ENCODE measurements at regions not wholly inside any gene's neighbourhood (a gene's known extent, or its start where the extent isn't known, plus 50 kb on each side); places are given as distances from the start of the nearest gene placed in this dataset.
"Not testable (repeated sequence)": the region's sequence is repeated elsewhere in the genome, so short reads cannot be mapped to it uniquely, and the experiment has no call there.

DNA sequence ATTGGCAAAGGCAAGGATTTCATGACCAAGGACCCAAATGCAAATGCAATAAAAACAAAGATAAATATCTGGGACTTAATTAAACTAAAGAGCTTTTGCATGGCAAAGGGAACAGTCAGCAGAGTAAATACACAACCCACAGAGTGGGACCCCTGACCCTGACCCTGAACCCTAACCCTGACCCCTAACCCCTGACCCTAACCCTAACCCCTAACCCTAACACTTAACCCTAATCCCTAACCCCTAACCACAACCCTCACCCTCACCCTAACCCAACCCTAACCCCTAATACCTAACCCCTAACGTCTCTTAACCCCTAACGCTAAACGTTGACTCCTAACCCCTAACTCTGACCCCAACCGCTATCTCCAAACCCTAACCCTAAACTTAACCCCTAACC is 673.1 kb upstream of the DEFB115 start:
- not testable (repeated sequence) for H4K20me1 ChIP-seq (ENCODE audit: insufficient read depth, low read length); H3K4me3 ChIP-seq (ENCODE audit: low read depth in 1 of 2, low read length in 2 of 2); H3K79me2 ChIP-seq (ENCODE audit: insufficient read depth, low read length); ATAC-seq (ENCODE audit: insufficient read depth, low read depth); H3K27me3 ChIP-seq (ENCODE audit: insufficient read depth, low read length, poor library complexity); DNase-seq; H3K27ac ChIP-seq (ENCODE audit: low read length); H3K36me3 ChIP-seq (ENCODE audit: insufficient read depth, low read length); H3K4me1 ChIP-seq (ENCODE audit: insufficient read depth, low read length); H3K9me3 ChIP-seq (ENCODE audit: insufficient read depth, low read length, severe bottlenecking); H3K4me2 ChIP-seq (ENCODE audit: insufficient read depth, low read length); H3K9ac ChIP-seq (ENCODE audit: low read depth, low read length); H2AFZ ChIP-seq (ENCODE audit: low read depth, low read length)

DNA sequence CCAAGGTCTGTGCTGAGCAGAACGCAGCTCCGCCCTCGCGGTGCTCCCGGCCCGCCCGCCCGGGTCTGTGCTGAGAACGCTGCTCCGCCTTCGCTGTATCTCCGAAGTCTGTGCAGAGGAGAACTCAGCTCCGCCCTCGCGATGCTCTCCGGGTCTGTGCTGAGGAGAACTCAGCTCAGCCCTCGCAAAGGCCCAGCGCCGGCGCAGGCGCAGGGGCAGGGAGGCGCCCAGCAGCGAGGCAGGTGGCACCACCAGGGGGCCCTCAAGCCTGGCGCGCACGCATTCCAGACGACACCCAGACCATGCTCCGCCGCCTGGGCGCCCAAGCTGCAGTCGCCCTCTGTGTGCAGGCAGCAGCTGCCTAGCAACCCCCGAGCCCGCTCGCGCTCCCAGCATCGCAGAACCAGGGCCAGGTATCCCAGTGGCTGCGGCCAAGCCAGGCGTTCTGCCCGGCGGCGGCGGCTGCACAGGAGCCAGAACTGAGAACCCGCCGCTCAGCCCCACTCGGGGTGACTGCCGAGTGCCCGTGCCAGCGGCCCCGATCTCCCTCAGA is 672.1 kb upstream of the DEFB115 start:
- ATAC-seq (ENCODE audit: insufficient read depth, low read depth); H4K20me1 ChIP-seq (ENCODE audit: insufficient read depth, low read length); DNase-seq; H3K4me1 ChIP-seq (ENCODE audit: insufficient read depth, low read length); H3K4me3 ChIP-seq (ENCODE audit: low read depth in 1 of 2, low read length in 2 of 2); H3K79me2 ChIP-seq (ENCODE audit: insufficient read depth, low read length); H3K36me3 ChIP-seq (ENCODE audit: insufficient read depth, low read length); H3K4me2 ChIP-seq (ENCODE audit: insufficient read depth, low read length); H3K9ac ChIP-seq (ENCODE audit: low read depth, low read length); H3K27me3 ChIP-seq (ENCODE audit: insufficient read depth, low read length, poor library complexity); H2AFZ ChIP-seq (ENCODE audit: low read depth, low read length); H3K27ac ChIP-seq (ENCODE audit: low read length); H3K9me3 ChIP-seq (ENCODE audit: insufficient read depth, low read length, severe bottlenecking): not testable (repeated sequence)

DNA sequence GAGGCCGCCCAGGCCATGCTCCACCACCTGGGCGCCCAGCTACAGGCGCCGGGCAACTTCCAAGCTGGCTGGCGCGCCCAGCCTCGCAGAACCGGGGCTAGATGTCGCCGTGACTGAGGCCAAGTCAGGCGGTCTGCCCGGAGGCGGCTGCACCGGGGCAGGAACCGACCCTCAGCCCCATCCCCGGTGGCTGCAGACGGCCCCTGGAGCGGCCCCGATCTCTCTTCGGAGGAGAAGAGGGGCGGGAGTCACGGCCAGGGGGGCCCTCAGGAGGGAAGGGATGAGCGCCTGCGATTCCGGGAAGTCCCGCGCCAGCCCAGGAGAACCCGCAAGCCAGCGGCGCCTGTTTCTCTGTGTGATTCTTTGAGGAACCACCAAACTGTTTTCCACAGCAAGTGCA is 671.3 kb upstream of the DEFB115 start:
- not testable (repeated sequence) for H3K4me1 ChIP-seq (ENCODE audit: insufficient read depth, low read length); H3K27me3 ChIP-seq (ENCODE audit: insufficient read depth, low read length, poor library complexity); H3K4me3 ChIP-seq (ENCODE audit: low read depth in 1 of 2, low read length in 2 of 2); H3K9ac ChIP-seq (ENCODE audit: low read depth, low read length); H3K27ac ChIP-seq (ENCODE audit: low read length); DNase-seq; H3K36me3 ChIP-seq (ENCODE audit: insufficient read depth, low read length); H3K9me3 ChIP-seq (ENCODE audit: insufficient read depth, low read length, severe bottlenecking); H3K79me2 ChIP-seq (ENCODE audit: insufficient read depth, low read length); ATAC-seq (ENCODE audit: insufficient read depth, low read depth); H2AFZ ChIP-seq (ENCODE audit: low read depth, low read length); H3K4me2 ChIP-seq (ENCODE audit: insufficient read depth, low read length); H4K20me1 ChIP-seq (ENCODE audit: insufficient read depth, low read length)

DNA sequence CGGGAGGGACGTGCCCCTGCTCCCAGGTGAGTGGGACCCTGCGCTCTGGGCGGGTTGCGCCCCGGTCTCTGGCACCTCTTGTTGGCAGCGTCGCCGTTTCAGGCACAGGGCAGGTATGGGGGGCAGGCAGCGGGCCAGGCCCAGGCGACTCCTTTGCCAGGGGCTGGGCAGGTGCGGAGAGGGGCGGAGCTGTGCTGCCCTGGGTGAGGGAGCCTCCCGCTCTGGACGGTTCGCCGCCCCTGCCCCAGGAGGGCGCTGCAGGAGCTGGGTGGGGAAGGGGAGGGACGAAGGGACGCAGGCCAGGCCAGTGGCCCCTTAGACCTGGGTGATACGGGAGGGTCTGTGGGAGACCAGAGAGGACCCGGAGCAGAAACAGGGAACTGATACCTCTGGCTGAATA is 663.9 kb upstream of the DEFB115 start:
- H2AFZ ChIP-seq (ENCODE audit: low read depth, low read length), result no peak overlapping the region
- no peak overlapping the region for H3K4me2 ChIP-seq (ENCODE audit: insufficient read depth, low read length)
- ATAC-seq (ENCODE audit: insufficient read depth, low read depth) (no peak), DNase-seq (no peak)
- no peaks in the 10 kb centered on the region for H3K79me2 ChIP-seq (ENCODE audit: insufficient read depth, low read length)
- no peak overlapping the region for H3K27ac ChIP-seq (ENCODE audit: low read length)
- H3K27me3 ChIP-seq (ENCODE audit: insufficient read depth, low read length, poor library complexity), result no peaks in the 10 kb centered on the region
- no peaks in the 10 kb centered on the region for H3K4me1 ChIP-seq (ENCODE audit: insufficient read depth, low read length)
- no peak overlapping the region for H3K4me3 ChIP-seq (ENCODE audit: low read depth in 1 of 2, low read length in 2 of 2)
- no peak overlapping the region for H3K9ac ChIP-seq (ENCODE audit: low read depth, low read length)
- no peaks in the 10 kb centered on the region for H3K9me3 ChIP-seq (ENCODE audit: insufficient read depth, low read length, severe bottlenecking)
- H3K36me3 ChIP-seq (ENCODE audit: insufficient read depth, low read length), result no peaks in the 10 kb centered on the region
- TF ChIP-seq, protein P1, sequence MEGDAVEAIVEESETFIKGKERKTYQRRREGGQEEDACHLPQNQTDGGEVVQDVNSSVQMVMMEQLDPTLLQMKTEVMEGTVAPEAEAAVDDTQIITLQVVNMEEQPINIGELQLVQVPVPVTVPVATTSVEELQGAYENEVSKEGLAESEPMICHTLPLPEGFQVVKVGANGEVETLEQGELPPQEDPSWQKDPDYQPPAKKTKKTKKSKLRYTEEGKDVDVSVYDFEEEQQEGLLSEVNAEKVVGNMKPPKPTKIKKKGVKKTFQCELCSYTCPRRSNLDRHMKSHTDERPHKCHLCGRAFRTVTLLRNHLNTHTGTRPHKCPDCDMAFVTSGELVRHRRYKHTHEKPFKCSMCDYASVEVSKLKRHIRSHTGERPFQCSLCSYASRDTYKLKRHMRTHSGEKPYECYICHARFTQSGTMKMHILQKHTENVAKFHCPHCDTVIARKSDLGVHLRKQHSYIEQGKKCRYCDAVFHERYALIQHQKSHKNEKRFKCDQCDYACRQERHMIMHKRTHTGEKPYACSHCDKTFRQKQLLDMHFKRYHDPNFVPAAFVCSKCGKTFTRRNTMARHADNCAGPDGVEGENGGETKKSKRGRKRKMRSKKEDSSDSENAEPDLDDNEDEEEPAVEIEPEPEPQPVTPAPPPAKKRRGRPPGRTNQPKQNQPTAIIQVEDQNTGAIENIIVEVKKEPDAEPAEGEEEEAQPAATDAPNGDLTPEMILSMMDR (IDR thresholded peaks at IDR 0.05; ENCODE audit: borderline replicate concordance, extremely low read depth, low read length, poor library complexity, severe bottlenecking), result no peak
- no peak for TF ChIP-seq EZH2 (IDR thresholded peaks at IDR 0.05; ENCODE audit: borderline replicate concordance, low read depth, low read length, severe bottlenecking)
- H4K20me1 ChIP-seq (ENCODE audit: insufficient read depth, low read length), result no peaks in the 10 kb centered on the region

DNA sequence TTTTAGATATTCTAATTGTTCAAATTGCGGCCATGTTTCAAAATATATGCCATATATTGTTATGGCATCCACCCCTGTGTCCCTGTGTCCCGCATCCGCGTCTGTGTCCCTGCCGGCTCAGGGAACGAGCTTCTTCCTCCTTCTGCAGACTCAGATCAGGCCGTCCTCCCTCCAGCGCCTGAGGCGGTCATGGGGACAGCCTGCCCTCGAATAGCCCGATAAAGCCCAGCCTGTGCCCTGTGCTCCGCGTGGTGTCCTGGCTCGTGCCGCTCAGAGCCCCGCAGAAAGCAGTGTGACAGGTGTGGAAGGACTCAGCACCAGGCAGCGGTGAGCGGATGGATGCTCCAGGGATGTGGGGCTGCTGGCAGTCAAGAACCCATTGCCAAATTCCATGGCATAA is 663.4 kb upstream of the DEFB115 start:
- Histone ChIP-seq H4K20me1 (ENCODE audit: insufficient read depth, low read length) (no peaks in the 10 kb centered on the region), H3K27me3 (ENCODE audit: insufficient read depth, low read length, poor library complexity) (no peaks in the 10 kb centered on the region)
- ATAC-seq (ENCODE audit: insufficient read depth, low read depth), result no peak

More for the DNA sequence above, 663.4 kb upstream of the DEFB115 start:
- Histone ChIP-seq H3K4me2 (ENCODE audit: insufficient read depth, low read length) (no peak overlapping the region), H3K27ac (ENCODE audit: low read length) (no peak overlapping the region), H2AFZ (ENCODE audit: low read depth, low read length) (no peak overlapping the region), H3K4me1 (ENCODE audit: insufficient read depth, low read length) (no peaks in the 10 kb centered on the region), H3K4me3 (ENCODE audit: low read depth in 1 of 2, low read length in 2 of 2) (no peak overlapping the region), H3K36me3 (ENCODE audit: insufficient read depth, low read length) (no peaks in the 10 kb centered on the region), H3K9me3 (ENCODE audit: insufficient read depth, low read length, severe bottlenecking) (no peaks in the 10 kb centered on the region), H3K79me2 (ENCODE audit: insufficient read depth, low read length) (no peaks in the 10 kb centered on the region), H3K9ac (ENCODE audit: low read depth, low read length) (no peak overlapping the region)
- no peak for TF ChIP-seq EZH2 (IDR thresholded peaks at IDR 0.05; ENCODE audit: borderline replicate concordance, low read depth, low read length, severe bottlenecking)
- TF ChIP-seq, protein P1 (IDR thresholded peaks at IDR 0.05; ENCODE audit: borderline replicate concordance, extremely low read depth, low read length, poor library complexity, severe bottlenecking), result no peak
- DNase-seq, result no peak

All from DND-41 (cell line).